SK-N-MC (cell line): ENCODE measurements at regions not wholly inside any gene's neighbourhood (a gene's known extent, or its start where the extent isn't known, plus 50 kb on each side); places are given as distances from the start of the nearest gene placed in this dataset.
"Not testable (repeated sequence)": the region's sequence is repeated elsewhere in the genome, so short reads cannot be mapped to it uniquely, and the experiment has no call there.

Experiments used
- DNase-seq: peaks from one replicate; pipeline ENCODE4 v3.0.0-alpha.2; 2011; ENCODE audit warnings: low read depth, low spot score
- H3K27ac ChIP-seq: fragments of 200-600 bp; sonication (generic); 2 replicates; pipeline ENCODE4 v1.5.1; 2016; ENCODE audit warnings: mixed run types
- H3K36me3 ChIP-seq: fragments of 200-600 bp; sonication (generic); 2 replicates; pipeline ENCODE4 v1.6.1; 2017; ENCODE audit warnings: antibody characterized with exemption, low read length, mixed read lengths; ENCODE audit not compliant: insufficient read depth
- H3K4me3 ChIP-seq: fragments of 200-600 bp; sonication (generic); 2 replicates; pipeline ENCODE4 v1.5.1; 2016
- H3K9ac ChIP-seq: fragments of 200-600 bp; sonication (generic); 2 replicates; pipeline ENCODE4 v1.8.0; 2017; ENCODE audit warnings: mixed run types, mixed read lengths; ENCODE audit not compliant: insufficient read length
- H3K9me3 ChIP-seq: fragments of 200-600 bp; sonication (generic); 2 replicates; pipeline ENCODE4 v1.6.1; 2017; ENCODE audit warnings: low read depth, mild to moderate bottlenecking, antibody characterized with exemption, low read length, moderate library complexity, mixed read lengths
- EZH2 ChIP-seq: fragments of 200-600 bp; sonication (generic); IDR thresholded peaks from one replicate; pipeline ENCODE4 v1.6.1; 2017; ENCODE audit warnings: antibody characterized with exemption
- FOXP2 ChIP-seq: optimal IDR thresholded peaks from 2 replicates; pipeline ENCODE3; 2011; ENCODE audit warnings: mild to moderate bottlenecking, moderate library complexity; ENCODE audit not compliant: insufficient read depth; ENCODE audit errors: extremely low read length, control extremely low read depth
- POLR2AphosphoS5 ChIP-seq: IDR thresholded peaks from 2 replicates; pipeline ENCODE4 v1.6.1; 2012; ENCODE audit warnings: mild to moderate bottlenecking, low read depth, low read length, borderline replicate concordance

- Histone ChIP-seq H3K27ac (no peak overlapping the region), H3K4me3 (no peak overlapping the region), H3K9ac (no peak overlapping the region), H3K36me3 (no peaks in the 10 kb centered on the region), H3K9me3 (no peaks in the 10 kb centered on the region)
- TF ChIP-seq FOXP2 (no peak), EZH2 (no peak), POLR2AphosphoS5 (no peak)
- no peak for DNase-seq
These were observed 175.0 kb upstream of the UGT8 start for GRCh38 chr4:114423582-114423981.

GRCh38 chr4:114435116-114435515 is 163.5 kb upstream of the UGT8 start:
- Histone ChIP-seq H3K36me3 (no peaks in the 10 kb centered on the region), H3K27ac (no peak overlapping the region), H3K9ac (no peak overlapping the region), H3K9me3 (peaks cover 4% of the 10 kb centered on the region; the same call in 1 of the 2 replicates), H3K4me3 (no peak overlapping the region)
- no peak for TF ChIP-seq FOXP2
- no peak for TF ChIP-seq POLR2AphosphoS5
- no peak for TF ChIP-seq EZH2
- DNase-seq, result no peak

GRCh38 chr4:114442856-114443255 is 155.8 kb upstream of the UGT8 start:
- H3K9me3 ChIP-seq, result no peaks in the 10 kb centered on the region
- H3K9ac ChIP-seq, result no peak overlapping the region
- H3K4me3 ChIP-seq, result no peak overlapping the region
- TF ChIP-seq FOXP2 (no peak), EZH2 (no peak), POLR2AphosphoS5 (no peak)
- no peaks in the 10 kb centered on the region for H3K36me3 ChIP-seq
- H3K27ac ChIP-seq, result no peak overlapping the region
- no peak for DNase-seq

- Histone ChIP-seq H3K9me3 (no peaks in the 10 kb centered on the region), H3K4me3 (no peak overlapping the region), H3K36me3 (no peaks in the 10 kb centered on the region), H3K9ac (no peak overlapping the region), H3K27ac (no peak overlapping the region)
- DNase-seq, result no peak
- TF ChIP-seq EZH2 (no peak), POLR2AphosphoS5 (no peak), FOXP2 (no peak)
These were observed 154.4 kb upstream of the UGT8 start for GRCh38 chr4:114444211-114444610.

- H3K4me3 ChIP-seq, H3K9ac ChIP-seq, H3K27ac ChIP-seq, DNase-seq, H3K36me3 ChIP-seq, H3K9me3 ChIP-seq: not testable (repeated sequence)
These were observed 150.6 kb upstream of the UGT8 start for GRCh38 chr4:114447963-114448516.

GRCh38 chr4:114458728-114459127 is 139.9 kb upstream of the UGT8 start:
- Histone ChIP-seq H3K27ac (no peak overlapping the region), H3K36me3 (0 out of 2 replicates have a peak, but pooled peaks cover 4% of the 10 kb centered on the region), H3K9me3 (no peaks in the 10 kb centered on the region), H3K4me3 (no peak overlapping the region), H3K9ac (no peak overlapping the region)
- TF ChIP-seq FOXP2, result no peak
- no peak for TF ChIP-seq EZH2
- no peak for DNase-seq

GRCh38 chr4:114464726-114465272 is 133.8 kb upstream of the UGT8 start:
- TF ChIP-seq FOXP2, result no peak
- no peak for TF ChIP-seq POLR2AphosphoS5
- TF ChIP-seq EZH2, result no peak
- Histone ChIP-seq H3K9me3 (no peaks in the 10 kb centered on the region), H3K27ac (no peak overlapping the region), H3K4me3 (no peak overlapping the region), H3K9ac (no peak overlapping the region), H3K36me3 (no peaks in the 10 kb centered on the region)
- no peak for DNase-seq

GRCh38 chr4:114465766-114466165 is 132.8 kb upstream of the UGT8 start:
- no peak overlapping the region for H3K9ac ChIP-seq

GRCh38 chr4:114466299-114466698 is 132.3 kb upstream of the UGT8 start:
- no peak overlapping the region for H3K9ac ChIP-seq
- no peak for DNase-seq
- no peak overlapping the region for H3K4me3 ChIP-seq
- TF ChIP-seq FOXP2 (no peak), EZH2 (no peak), POLR2AphosphoS5 (no peak)
- H3K9me3 ChIP-seq, result no peaks in the 10 kb centered on the region
- no peaks in the 10 kb centered on the region for H3K36me3 ChIP-seq
- H3K27ac ChIP-seq, result no peak overlapping the region

More at GRCh38 chr4:114465766-114466165, 132.8 kb upstream of the UGT8 start:
- TF ChIP-seq EZH2, result no peak
- no peak for TF ChIP-seq POLR2AphosphoS5
- no peak for TF ChIP-seq FOXP2
- Histone ChIP-seq H3K9me3 (no peaks in the 10 kb centered on the region), H3K4me3 (no peak overlapping the region), H3K27ac (no peak overlapping the region), H3K36me3 (no peaks in the 10 kb centered on the region)
- DNase-seq, result no peak
